ENCODE measurements at regions not wholly inside any gene's neighbourhood (a gene's known extent, or its start where the extent isn't known, plus 50 kb on each side); places are given as distances from the start of the nearest gene placed in this dataset.

DNA sequence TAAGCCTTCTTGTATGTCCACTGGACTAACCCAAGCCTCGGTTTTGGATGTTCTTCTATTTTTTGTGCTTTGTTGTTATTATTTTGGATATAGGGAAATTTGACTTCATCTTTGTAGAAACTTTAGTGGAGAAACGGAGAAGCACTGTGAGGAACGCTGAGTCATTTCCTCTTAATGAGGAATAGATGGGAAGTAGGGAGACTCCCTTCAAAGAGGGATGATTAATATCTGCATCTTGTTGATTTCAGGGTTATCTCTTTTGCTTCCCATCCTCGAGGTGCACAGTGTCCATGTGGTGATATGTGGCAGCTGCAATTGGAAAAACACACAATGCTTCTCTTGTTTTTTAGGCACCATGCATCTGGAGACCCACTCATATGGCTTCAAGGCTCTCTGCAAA, 1147.9 kb downstream of the NLGN4X start:
- H3K36me3 ChIP-seq (ENCODE audit: insufficient read depth, low read length), result no peaks in the 10 kb centered on the region
- H2AFZ ChIP-seq (ENCODE audit: low read depth, low read length), result no peak overlapping the region
- no peaks in the 10 kb centered on the region for H3K9me3 ChIP-seq (ENCODE audit: low read length)
- H3K4me3 ChIP-seq (ENCODE audit: low read length), result no peak overlapping the region
- H3K4me1 ChIP-seq (ENCODE audit: insufficient read depth, low read length), result peaks cover 14% of the 10 kb centered on the region
- H3K27me3 ChIP-seq (ENCODE audit: insufficient read depth, low read length), result no peaks in the 10 kb centered on the region

DNA sequence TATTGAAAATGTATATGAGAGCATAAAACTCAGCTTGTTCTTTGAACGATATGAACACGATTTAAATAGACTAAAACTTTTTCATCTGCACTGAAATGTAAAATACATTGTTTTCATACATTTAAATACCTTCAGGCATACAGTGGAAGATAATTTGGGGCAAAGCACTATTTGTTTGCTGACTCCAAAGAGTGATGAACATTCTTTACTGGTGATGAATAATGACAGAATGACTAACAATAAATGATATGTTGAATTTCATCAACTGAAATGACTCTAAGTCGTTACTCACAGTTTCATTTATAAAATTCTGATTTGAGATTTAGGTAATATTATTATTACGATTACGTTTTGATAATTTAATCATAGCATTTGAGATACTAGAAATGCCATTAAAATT, 1160.1 kb downstream of the NLGN4X start:
- Histone ChIP-seq H2AFZ (ENCODE audit: low read depth, low read length) (no peak overlapping the region), H3K36me3 (ENCODE audit: insufficient read depth, low read length) (no peaks in the 10 kb centered on the region), H3K9me3 (ENCODE audit: low read length) (no peaks in the 10 kb centered on the region), H3K4me1 (ENCODE audit: insufficient read depth, low read length) (no peaks in the 10 kb centered on the region), H3K4me3 (ENCODE audit: low read length) (no peak overlapping the region), H3K27me3 (ENCODE audit: insufficient read depth, low read length) (no peaks in the 10 kb centered on the region)

GRCh38 chrX:5057786-5058185, 1170.9 kb downstream of the NLGN4X start:
- Histone ChIP-seq H3K4me1 (ENCODE audit: insufficient read depth, low read length) (no peaks in the 10 kb centered on the region), H3K27me3 (ENCODE audit: insufficient read depth, low read length) (no peaks in the 10 kb centered on the region), H3K4me3 (ENCODE audit: low read length) (no peak overlapping the region), H3K9me3 (ENCODE audit: low read length) (no peaks in the 10 kb centered on the region), H2AFZ (ENCODE audit: low read depth, low read length) (no peak overlapping the region), H3K36me3 (ENCODE audit: insufficient read depth, low read length) (no peaks in the 10 kb centered on the region)

DNA sequence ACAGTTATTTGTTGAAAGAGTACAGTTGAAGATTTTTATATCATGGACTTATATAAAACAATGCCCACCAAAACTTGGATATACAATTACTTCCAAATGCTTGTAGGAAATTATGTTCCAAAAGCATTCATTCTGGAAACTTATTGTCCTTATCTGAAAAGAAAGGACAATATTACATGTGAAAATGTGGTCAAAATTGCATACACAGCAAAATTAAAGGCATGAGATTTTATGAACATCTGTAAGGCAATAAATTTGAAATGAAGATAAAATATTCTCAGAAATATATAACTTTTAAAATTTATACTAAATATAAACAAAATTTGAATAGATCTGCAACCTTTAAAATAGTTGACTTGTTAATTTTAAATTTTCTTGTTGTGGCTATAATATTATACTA, 1173.8 kb downstream of the NLGN4X start:
- no peaks in the 10 kb centered on the region for H3K27me3 ChIP-seq (ENCODE audit: insufficient read depth, low read length)
- H3K4me1 ChIP-seq (ENCODE audit: insufficient read depth, low read length), result no peaks in the 10 kb centered on the region
- H3K36me3 ChIP-seq (ENCODE audit: insufficient read depth, low read length), result no peaks in the 10 kb centered on the region
- no peak overlapping the region for H3K4me3 ChIP-seq (ENCODE audit: low read length)
- no peaks in the 10 kb centered on the region for H3K9me3 ChIP-seq (ENCODE audit: low read length)
- H2AFZ ChIP-seq (ENCODE audit: low read depth, low read length), result no peak overlapping the region

DNA sequence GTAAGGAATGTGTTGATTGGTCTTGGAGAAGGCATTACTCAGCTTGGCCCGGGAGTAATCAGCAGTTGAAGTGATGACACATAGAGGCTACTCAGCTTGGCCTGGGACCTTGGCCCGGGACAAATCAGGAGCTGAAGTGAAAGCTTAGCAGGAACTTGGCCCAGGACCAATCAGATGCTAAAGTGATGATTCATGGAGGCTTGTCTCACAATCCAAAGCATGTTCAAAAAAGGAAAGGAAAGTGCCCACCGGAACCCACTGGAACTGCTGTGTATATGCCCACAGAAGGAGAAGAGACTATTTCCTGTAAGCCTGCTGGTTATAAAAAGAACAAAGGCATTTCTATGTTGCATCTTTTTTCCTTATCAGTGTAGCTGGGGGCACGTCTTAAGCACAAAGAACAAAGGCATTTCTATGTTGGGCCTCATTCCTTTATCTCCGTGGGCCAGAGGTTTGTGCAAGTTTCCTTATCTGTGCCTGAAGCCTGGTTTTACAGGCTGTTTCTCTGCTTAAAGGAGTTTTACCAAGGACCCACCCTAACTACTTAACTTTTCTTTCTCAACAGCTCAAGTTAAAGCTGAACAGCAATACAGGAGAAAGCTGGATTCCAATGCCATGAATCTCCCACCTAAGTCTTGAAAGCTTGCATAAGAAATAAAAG, 1176.7 kb downstream of the NLGN4X start:
- Histone ChIP-seq H3K36me3 (ENCODE audit: insufficient read depth, low read length) (no peaks in the 10 kb centered on the region), H3K4me1 (ENCODE audit: insufficient read depth, low read length) (no peaks in the 10 kb centered on the region), H3K4me3 (ENCODE audit: low read length) (no peak overlapping the region), H3K27me3 (ENCODE audit: insufficient read depth, low read length) (no peaks in the 10 kb centered on the region), H2AFZ (ENCODE audit: low read depth, low read length) (no peak overlapping the region), H3K9me3 (ENCODE audit: low read length) (no peaks in the 10 kb centered on the region)

GRCh38 chrX:5042563-5042962, 1186.1 kb downstream of the NLGN4X start:
- Histone ChIP-seq H2AFZ (ENCODE audit: low read depth, low read length) (no peak overlapping the region), H3K4me3 (ENCODE audit: low read length) (no peak overlapping the region), H3K4me1 (ENCODE audit: insufficient read depth, low read length) (no peaks in the 10 kb centered on the region), H3K9me3 (ENCODE audit: low read length) (no peaks in the 10 kb centered on the region), H3K27me3 (ENCODE audit: insufficient read depth, low read length) (no peaks in the 10 kb centered on the region), H3K36me3 (ENCODE audit: insufficient read depth, low read length) (no peaks in the 10 kb centered on the region)

DNA sequence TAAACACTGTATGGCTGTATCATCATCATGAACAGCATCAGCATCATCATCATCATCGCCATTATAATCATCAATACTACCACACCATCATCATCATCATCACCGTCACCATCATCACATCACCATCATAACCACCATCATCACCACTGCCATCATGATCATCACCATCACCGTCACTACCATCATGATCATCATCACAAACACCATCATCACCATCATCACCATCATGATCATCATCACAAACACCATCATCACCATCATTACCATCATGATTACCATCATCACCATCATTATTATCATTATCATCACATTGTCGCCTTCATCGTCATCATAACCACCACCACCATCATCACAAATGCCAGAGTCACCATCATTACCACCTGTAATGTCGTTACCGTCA, 1196.9 kb downstream of the NLGN4X start:
- no peaks in the 10 kb centered on the region for H3K36me3 ChIP-seq (ENCODE audit: insufficient read depth, low read length)
- no peak overlapping the region for H2AFZ ChIP-seq (ENCODE audit: low read depth, low read length)
- H3K9me3 ChIP-seq (ENCODE audit: low read length), result no peaks in the 10 kb centered on the region

GRCh38 chrX:5015451-5015850, 1213.2 kb downstream of the NLGN4X start:
- no peak overlapping the region for H3K4me3 ChIP-seq (ENCODE audit: low read length)
- H3K9me3 ChIP-seq (ENCODE audit: low read length), result no peaks in the 10 kb centered on the region
- H2AFZ ChIP-seq (ENCODE audit: low read depth, low read length), result no peak overlapping the region
- H3K27me3 ChIP-seq (ENCODE audit: insufficient read depth, low read length), result no peaks in the 10 kb centered on the region
- H3K36me3 ChIP-seq (ENCODE audit: insufficient read depth, low read length), result no peaks in the 10 kb centered on the region
- no peaks in the 10 kb centered on the region for H3K4me1 ChIP-seq (ENCODE audit: insufficient read depth, low read length)

More for the DNA sequence above, 1196.9 kb downstream of the NLGN4X start:
- Histone ChIP-seq H3K4me3 (ENCODE audit: low read length) (no peak overlapping the region), H3K4me1 (ENCODE audit: insufficient read depth, low read length) (no peaks in the 10 kb centered on the region), H3K27me3 (ENCODE audit: insufficient read depth, low read length) (no peaks in the 10 kb centered on the region)

DNA sequence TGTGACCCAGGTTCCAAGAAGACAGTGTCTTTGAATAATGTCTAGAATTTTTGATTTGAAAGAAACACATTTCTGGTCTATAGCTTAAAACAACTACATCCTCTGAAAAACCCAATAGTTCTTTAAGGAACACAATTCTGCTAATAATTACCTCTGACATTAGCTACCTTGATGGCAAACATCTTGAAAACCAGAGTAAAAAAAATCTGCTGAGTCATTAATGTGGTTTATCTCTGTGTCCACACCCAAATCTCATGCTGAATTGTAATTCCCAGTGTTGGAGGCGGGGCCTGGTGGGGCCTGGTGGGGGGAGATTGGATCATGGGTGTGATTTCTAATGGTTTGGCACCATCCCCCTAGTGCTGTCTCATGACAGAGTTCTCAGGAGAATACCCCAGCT, 1233.8 kb downstream of the NLGN4X start:
- H3K9me3 ChIP-seq (ENCODE audit: low read length), result no peaks in the 10 kb centered on the region
- no peaks in the 10 kb centered on the region for H3K36me3 ChIP-seq (ENCODE audit: insufficient read depth, low read length)
- no peak overlapping the region for H3K4me3 ChIP-seq (ENCODE audit: low read length)
- no peaks in the 10 kb centered on the region for H3K27me3 ChIP-seq (ENCODE audit: insufficient read depth, low read length)
- no peak overlapping the region for H2AFZ ChIP-seq (ENCODE audit: low read depth, low read length)
- H3K4me1 ChIP-seq (ENCODE audit: insufficient read depth, low read length), result no peaks in the 10 kb centered on the region

DNA sequence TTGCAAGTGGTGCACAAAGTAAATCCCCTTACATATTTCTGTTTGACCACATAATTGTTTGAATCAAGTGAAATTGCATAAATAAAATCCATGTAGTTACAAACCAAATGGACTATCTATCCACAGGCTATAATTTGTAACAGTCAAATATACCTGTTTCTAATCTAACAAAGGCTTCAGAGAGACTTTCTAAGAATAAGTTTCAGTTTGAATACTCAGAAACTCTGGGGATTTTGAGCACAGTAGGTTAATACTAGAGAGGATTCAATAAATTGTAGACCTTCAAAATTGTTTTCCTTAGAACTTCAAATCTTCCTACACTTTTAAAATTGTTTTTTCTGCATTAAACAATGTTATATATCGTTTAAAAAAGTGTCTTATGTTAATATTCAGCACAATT, 1250.1 kb downstream of the NLGN4X start:
- Histone ChIP-seq H3K4me3 (ENCODE audit: low read length) (no peak overlapping the region), H3K9me3 (ENCODE audit: low read length) (no peaks in the 10 kb centered on the region), H2AFZ (ENCODE audit: low read depth, low read length) (no peak overlapping the region), H3K4me1 (ENCODE audit: insufficient read depth, low read length) (no peaks in the 10 kb centered on the region), H3K27me3 (ENCODE audit: insufficient read depth, low read length) (no peaks in the 10 kb centered on the region), H3K36me3 (ENCODE audit: insufficient read depth, low read length) (no peaks in the 10 kb centered on the region)

DNA sequence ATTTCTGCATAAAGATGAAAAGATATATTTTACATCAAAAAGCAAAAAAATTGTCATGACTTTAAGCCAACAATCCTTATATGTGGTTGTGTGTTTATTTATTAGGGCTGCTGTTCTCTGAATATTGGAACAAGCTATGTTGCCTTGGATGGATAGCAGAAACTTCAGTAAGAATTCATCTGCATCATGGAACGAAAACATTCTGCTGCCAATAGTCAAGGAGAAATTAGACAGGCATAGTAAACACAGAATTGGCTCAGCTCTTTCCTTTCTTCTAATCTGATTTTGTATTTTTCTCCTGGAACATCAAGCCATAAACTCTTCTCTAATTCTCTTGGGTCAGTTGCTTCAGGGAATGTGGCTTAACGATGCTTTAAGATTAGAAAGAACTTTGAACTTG, 1257.0 kb downstream of the NLGN4X start:
- Histone ChIP-seq H3K27me3 (ENCODE audit: insufficient read depth, low read length) (no peaks in the 10 kb centered on the region), H3K36me3 (ENCODE audit: insufficient read depth, low read length) (no peaks in the 10 kb centered on the region), H3K4me1 (ENCODE audit: insufficient read depth, low read length) (no peaks in the 10 kb centered on the region), H3K4me3 (ENCODE audit: low read length) (no peak overlapping the region), H3K9me3 (ENCODE audit: low read length) (no peaks in the 10 kb centered on the region), H2AFZ (ENCODE audit: low read depth, low read length) (no peak overlapping the region)

- H3K27me3 ChIP-seq (ENCODE audit: insufficient read depth, low read length), result no peaks in the 10 kb centered on the region
- no peaks in the 10 kb centered on the region for H3K4me1 ChIP-seq (ENCODE audit: insufficient read depth, low read length)
- H3K4me3 ChIP-seq (ENCODE audit: low read length), result no peak overlapping the region
- no peak overlapping the region for H2AFZ ChIP-seq (ENCODE audit: low read depth, low read length)
- no peaks in the 10 kb centered on the region for H3K36me3 ChIP-seq (ENCODE audit: insufficient read depth, low read length)
- no peaks in the 10 kb centered on the region for H3K9me3 ChIP-seq (ENCODE audit: low read length)
These were observed 1250.7 kb upstream of the PRKX start for GRCh38 chrX:4964112-4964511.

DNA sequence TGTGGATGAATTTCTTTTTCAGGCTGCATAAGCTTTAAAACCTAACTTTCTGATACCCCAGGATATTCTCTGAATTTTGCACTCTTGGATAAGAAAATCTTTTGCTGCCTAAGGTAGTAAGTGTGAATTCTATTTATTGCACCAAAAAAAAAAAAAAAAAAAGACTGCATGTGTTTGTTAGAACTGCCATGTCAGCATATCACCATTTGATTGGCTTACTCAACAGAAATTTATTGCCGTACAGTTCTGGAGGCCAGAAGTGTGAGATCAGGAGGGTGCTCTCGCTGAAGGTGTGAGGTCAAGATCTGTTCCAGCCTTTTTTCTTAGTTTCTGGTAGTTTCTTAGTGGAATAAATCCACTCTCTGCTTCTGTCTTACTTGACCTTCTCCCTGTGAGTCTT, 1250.0 kb upstream of the PRKX start:
- H3K4me1 ChIP-seq (ENCODE audit: insufficient read depth, low read length), result no peaks in the 10 kb centered on the region
- H3K27me3 ChIP-seq (ENCODE audit: insufficient read depth, low read length), result no peaks in the 10 kb centered on the region
- H3K4me3 ChIP-seq (ENCODE audit: low read length), result no peak overlapping the region
- no peaks in the 10 kb centered on the region for H3K9me3 ChIP-seq (ENCODE audit: low read length)
- H3K36me3 ChIP-seq (ENCODE audit: insufficient read depth, low read length), result no peaks in the 10 kb centered on the region
- no peak overlapping the region for H2AFZ ChIP-seq (ENCODE audit: low read depth, low read length)

- no peaks in the 10 kb centered on the region for H3K9me3 ChIP-seq (ENCODE audit: low read length)
- H3K4me3 ChIP-seq (ENCODE audit: low read length), result no peak overlapping the region
- H3K4me1 ChIP-seq (ENCODE audit: insufficient read depth, low read length), result no peaks in the 10 kb centered on the region
- H3K27me3 ChIP-seq (ENCODE audit: insufficient read depth, low read length), result no peaks in the 10 kb centered on the region
- H2AFZ ChIP-seq (ENCODE audit: low read depth, low read length), result peak overlapping the region; percentile 30
- H3K36me3 ChIP-seq (ENCODE audit: insufficient read depth, low read length), result no peaks in the 10 kb centered on the region
These were observed 1231.3 kb upstream of the PRKX start for GRCh38 chrX:4944767-4945166.
